Dedifferentiated amniotic fluid mesenchymal stem cell (primary cell): ENCODE measurements at regions not wholly inside any gene's neighbourhood (a gene's known extent, or its start where the extent isn't known, plus 50 kb on each side); places are given as distances from the start of the nearest gene placed in this dataset.
A peak's percentile ranks its signal among the peaks of the same experiment; 100 is the strongest.

Source experiments
- DNase-seq: peaks from one replicate; pipeline ENCODE4 v3.0.0-alpha.2; 2016; ENCODE audit errors: extremely low spot score

DNA sequence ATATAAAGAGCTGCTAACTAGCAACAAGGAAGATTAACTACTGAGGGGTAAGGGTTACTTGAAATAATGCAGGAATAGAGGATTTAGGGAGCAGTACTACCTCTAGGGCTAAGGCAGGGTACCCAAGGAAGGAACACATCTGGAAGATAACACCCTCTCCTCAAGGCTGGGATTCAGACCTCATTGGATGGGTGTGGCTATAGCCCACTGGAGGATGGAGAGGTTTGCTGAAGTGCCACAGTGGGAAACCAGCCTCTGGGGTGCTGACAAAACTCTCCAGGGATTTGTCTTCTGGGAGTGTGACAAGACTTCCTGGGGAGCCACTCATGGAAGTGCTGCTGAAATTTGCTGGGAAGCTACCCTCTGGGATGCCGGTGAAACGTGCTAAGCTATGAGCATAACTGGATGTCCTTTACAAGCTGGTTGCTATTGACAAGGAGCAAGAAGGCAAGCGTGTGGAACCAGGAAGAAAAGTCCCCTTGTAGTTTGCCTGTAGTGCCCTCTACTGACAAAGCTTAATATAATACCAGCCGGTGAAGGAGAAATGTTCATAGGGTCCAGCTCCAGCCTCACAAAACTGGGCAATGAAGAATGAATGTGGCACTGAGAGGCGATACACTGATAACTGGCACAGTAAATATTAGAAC, 122.8 kb upstream of the USP24 start:
- no peak for DNase-seq

DNA sequence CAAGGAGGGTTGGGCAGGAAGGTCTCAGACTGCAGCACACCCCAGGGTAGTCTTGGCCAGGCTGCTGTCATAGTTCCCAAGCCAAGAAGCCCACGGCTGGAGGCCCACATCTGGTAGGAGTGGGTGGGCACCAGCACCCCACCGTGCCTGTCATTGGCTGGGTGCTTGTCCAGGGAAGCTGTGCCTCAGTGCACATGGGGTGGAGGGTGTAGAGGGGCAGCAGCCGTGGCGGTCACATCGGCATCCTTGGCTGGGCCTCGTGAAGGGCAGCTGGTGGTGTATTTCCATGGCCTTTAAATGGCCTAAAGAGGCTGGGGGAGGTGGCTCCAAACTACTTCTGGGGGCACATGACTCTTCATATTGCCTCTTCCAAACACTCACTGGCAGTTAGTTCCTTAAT, 119.6 kb upstream of the USP24 start:
- DNase-seq, result no peak

DNA sequence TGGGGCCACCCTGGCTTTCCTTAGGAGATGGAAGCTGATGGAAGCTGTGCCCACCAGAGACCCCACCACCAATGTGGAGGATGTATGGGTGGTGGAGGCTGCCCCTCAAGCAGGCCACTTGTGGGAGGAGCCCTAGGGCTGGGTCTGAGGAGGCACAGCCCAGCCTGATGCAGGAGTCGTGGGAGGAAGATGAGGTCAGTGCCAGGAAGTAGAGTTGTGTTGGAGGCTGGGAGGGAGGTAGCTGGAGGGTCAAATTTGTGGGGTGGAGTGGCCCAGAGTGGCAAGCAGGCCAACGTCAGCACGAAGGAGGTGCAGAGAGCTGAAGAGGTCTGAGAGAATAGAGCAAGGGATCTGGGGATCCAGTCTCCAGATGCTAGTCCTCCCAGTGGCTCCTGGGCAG, 119.0 kb upstream of the USP24 start:
- DNase-seq, result no peak

DNA sequence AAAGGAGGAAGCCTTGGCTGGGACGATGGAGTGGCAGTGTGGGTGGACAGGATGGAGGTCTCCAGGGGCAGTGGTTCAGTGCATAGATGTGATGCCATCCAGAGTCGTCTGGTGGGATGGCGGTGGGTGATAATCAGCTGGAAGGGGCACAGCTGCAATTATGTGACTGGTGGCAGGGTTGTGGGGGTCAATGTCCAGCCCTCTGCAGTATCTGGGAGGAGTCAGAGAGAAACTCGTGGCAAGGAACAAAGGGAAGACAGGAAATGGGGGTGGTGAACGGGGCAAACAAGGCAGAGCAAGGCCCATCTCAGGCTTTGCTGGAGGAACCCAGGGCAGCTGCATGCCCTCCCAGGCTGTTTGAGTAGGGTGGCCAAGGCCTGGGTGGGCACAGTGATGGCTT, 118.3 kb upstream of the USP24 start:
- no peak for DNase-seq

DNA sequence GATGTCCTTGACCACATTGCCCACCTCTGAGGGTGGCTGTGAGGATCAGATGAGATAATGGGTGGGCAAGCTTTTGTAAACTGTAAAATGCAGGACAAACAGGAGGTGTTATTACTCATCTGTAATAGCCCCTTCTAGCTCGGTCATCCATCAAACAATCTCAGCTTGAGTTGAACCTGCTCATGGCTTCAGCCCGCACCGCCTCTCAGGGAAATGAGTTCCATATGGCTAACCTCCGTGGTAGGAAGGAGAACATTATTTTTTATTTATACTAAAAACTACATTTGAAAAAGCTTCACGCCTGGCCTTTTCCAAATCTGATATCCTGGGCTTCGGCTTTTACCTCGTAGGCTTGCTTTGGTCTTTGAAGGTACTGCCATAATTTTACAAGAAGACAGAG, 116.2 kb upstream of the USP24 start:
- DNase-seq, result no peak

DNA sequence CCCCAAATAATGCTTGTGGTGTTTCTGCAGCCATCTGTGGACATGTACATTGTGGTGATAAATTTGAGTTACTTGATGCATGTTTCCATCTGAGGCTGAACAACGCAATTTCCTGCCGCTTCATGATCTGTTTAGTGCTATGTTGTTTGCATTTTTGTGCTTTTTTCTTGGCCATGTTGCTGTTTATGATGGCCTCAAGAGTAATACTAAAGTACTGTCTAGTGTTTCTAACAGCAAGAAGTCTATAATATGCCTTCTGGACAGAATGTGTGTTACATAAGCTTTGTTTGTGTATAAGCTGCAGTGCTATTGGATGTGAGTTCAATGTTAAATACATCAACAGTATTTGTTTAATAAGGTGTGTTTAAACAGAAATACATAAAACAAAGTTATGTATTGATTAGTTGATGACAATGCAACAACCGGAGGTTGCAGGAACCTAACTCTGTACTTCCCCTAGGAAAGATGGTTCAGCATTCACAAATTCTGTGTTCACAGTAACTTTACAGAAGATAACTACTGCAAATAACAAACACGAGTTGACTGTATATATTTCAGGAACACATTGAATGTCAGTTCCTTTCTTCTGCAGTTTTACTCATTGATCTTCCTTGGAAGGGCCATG, 114.8 kb upstream of the USP24 start:
- DNase-seq, result no peak

DNA sequence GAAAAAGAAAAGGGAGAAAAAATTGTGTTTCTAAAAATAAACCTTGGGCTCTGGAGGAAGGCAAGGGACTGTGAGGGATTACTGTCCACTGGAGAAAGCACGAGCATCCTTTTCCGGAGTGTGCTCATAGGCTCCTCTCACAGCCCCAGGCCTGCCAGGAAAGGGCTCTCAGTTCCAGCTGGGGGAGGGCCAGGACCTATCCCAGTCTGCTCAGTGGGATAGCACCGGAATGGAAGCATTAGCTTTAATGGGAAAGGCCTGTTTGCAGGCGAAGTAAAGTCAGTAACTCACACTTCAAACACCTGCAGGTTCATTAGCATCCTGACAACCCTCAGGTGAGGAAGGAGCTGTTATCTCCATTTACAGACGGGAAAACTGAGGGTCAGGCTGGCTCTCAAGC, 113.9 kb upstream of the USP24 start:
- DNase-seq, result no peak

DNA sequence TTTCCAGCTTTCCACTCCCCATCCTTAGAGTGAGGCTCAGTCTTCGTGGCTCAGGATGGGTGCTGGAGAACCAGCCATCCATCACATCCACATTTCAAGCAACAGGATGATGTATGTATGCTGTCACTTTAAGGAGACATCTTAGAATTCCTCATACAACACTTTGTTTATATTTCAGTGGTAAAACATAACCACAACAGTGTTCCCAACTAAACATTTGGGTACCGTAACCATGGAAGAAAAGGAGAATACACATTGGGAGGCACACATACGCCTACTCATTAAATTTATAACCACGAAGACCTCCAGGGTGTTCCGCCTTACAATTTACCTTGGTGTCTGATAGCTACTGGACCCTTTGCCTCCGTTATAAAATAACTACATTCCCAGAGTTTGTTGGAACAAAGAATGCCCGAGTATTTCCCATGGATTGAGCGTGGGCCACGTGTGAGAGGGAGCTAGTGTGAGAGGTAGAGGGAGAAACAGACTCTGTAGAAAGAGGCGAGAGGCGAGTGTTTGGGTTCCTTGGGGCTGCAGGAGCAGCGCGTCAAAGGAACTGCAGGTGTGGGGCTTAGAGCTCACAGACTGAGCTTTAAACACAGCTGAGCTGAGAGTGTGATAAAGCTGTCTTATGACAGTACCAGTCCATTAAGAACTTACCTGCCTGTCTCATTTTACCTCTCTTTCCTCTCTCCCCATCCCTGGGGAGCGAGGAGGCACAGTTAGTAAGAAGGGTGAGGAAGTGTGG, 111.5 kb upstream of the USP24 start:
- no peak for DNase-seq

DNA sequence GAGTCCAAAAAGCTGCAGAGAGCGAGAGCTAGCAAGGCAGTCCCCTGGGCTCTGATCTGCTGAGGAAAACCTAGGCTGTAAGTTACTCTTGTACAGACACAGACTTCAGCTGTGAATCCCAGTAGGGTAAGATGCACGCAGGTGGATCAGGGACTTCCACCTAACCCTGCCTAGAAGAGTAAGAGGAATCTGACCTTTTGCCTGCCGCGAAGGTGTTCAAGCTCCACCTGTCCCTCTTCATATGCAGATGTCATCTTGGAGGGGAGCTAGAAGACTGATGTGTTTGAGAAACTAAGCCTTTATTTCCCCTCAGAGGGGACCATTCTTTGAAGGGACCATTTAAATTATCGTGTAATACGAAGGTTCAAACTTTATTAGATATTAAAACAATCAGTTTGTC, 108.6 kb upstream of the USP24 start:
- no peak for DNase-seq

DNA sequence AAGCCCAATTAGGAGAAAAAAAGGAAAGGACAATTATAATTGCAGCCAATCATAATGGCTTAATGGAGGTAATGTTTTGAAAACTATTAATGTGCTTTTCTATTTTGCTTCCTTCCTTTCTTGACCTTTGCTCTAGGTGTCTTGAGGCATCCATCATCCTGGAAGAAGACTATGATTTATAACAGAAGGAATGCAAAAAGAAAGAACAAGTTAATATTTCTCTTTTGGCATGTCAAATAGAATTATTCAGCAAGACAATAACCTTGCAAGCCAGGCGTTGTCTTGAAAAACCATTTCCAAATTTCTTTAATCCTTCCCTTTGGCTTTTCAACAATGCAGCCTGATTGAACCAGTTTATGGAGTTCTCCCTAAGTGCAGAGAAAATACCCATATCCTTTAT, 107.7 kb upstream of the USP24 start:
- DNase-seq, result no peak

DNA sequence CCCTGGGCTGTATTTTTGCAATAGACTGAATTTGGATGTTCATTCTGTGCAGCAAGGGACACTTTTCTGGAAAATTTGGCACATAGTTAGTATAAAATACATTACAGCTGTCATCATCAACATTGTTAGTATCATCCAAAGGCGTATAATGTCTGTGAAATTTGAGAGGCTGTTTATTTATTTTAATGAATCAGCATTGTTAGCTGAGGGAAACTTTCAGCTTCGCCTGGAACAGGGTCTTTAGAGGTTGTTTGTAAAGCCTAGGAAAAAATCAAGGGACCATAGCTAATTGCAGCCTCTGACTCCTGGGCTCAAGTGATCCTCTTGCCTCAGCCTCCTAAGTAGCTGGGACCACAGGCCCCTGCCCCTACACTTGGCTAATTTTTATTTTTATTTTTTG, 106.8 kb upstream of the USP24 start:
- DNase-seq, result peak; percentile 65

DNA sequence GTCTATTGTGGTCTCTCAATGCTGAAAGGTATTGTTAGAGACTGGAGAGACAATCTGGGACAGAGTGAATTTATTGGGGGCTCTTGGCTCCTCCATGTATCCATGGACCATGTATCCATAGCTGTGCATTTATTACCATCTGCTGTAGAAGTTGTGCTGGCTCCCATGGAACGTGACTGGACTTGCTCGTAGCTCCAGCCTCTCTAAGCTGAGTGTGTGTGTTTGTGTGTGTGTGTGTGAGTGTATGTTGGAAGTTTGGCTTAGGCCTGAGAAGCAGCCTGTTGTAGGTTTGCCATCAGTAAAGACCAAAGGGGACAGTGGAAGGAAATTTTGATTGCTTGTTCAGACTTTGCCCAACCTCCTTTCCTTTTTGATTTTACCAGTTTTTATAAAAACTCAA, 105.7 kb upstream of the USP24 start:
- no peak for DNase-seq

DNA sequence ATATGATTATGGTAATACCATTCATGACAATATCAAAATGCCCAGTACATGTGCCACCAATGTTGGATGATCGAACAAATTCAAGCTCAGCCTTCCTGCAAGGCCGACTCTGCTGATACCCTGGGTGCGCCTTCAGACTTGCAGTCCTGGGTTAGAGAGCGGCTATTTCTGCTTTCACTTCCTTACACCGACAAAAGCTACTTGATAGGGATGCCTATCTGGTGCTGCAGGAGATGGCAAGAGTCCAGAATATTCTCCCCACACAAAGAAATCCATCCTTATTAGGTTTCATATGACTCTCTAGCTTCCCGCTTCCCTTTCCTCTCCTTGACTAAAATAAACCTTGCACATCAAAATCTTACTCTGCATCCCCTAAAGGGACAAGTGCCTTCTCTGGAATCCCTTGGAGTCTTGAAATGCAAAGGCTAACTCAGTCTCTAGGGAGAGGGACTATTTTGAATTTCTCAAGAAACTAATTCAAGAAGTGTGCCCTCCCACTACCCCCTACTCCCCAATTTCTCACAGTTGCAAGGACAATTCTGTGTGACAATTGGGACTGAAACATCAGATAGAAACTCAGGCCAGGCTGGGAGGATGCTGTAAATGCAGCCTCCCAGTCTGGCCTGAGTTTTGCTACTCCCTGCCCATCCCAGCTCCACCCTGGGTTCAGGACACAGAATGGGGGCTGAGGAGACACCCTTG, 103.1 kb upstream of the USP24 start:
- DNase-seq, result no peak

DNA sequence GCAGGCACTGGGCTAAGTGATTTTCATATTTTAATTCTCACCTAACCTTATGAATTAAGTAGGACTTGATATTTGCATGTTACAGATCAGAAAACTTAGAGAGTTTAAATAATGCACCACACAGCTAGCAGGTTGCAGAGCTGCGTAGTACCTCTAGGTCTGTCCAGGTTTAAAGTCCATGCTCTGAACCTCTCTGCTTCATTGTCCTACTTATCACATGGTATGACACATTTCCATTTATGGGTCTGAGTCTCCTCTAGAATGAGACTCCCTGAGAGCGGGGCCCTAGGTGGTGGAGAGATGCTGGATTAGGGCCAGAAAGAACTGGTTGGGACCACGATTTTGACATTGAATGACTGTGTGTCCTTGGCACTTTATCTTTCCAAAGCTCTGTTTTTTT, 102.5 kb upstream of the USP24 start:
- DNase-seq, result no peak

DNA sequence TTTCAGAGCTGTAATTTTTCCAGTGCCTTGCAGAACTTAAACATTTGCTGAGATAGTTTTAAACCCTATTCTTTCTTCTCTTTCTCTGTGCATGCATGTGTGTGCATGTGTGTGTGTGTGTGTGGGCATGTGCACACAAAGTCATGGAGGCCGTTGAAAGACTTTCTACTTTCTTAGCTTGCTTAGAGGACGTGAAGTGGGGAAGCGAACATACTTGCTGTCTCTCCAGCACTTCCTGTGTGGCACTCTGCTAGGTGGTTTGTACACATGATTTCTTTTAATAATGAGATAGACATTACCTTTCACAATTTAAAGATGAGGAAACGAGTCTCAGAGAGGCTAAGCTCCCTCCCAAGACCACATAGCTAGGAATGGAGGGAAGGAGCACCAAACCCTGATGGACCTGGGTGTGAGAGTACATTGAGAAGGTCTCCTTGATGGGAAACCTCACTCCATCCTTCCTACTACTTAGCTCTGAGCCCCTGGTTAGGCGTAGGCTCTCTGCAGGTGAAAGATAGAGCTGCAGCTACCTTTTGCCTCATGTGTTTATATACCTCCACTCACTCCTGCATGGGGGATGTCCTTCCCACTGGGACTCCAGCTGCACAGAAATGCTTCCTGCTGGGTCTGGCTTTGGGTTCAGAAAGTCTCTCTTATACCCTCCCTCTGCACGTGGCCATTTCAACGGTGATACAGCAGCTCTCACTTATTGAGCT, 101.9 kb upstream of the USP24 start:
- DNase-seq, result no peak

DNA sequence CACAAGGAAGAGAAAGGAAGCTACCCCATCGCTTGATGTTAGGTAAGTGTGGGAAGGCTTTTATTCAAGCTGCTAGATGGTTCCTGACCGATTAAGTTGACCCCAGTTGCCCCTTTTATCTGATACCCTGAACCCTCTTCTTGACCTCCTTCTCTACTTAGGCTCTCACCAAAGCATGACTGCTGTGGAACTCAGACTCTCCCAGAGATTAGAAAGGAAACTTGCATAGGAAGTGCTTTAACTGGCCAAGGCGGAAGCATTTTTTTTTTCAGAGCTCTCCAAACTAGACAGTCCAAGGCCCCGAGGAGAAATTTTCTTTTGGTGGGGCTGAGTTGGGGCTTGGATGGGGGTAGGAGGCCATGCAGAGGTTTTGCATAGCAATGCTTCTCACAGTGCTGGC, 101.3 kb upstream of the USP24 start:
- no peak for DNase-seq

DNA sequence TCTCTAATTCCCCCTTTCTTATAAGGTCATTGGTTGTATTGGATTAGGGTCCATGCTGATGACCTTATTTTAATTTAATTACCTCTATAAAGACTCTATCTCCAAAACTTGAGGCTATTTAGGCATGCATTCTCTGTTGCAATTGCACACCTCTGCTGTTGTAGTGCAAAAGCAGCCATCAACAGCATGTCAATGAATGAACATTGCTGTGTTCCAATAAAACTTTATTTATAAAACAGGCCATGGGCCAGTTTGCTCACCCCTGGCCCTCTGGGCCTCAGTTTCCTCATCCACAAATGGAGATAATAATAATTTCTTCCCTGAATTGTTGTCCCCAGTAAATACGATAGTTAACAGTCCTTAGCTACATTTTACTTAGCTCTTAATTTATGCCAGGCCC, 100.4 kb upstream of the USP24 start:
- DNase-seq, result no peak

DNA sequence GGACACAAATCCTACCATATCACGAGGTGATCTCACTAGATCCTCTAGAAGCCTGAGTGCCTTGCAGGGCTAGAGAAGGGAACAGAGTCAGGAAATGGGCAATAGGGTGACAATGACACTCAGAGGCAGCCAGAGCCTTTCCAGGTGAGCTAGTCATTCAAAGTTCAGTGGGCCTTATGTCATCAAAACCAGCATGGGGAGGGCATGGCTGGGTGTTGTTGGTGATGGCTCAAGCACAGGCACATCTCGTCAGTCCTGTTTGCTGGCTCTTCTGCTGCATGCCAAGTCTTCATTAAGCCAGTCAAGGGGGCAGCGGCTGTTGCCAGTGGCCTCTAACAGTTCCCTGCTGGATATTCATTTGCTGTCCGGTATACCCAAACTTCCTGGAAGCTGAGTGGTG, 99.6 kb upstream of the USP24 start:
- DNase-seq, result no peak

DNA sequence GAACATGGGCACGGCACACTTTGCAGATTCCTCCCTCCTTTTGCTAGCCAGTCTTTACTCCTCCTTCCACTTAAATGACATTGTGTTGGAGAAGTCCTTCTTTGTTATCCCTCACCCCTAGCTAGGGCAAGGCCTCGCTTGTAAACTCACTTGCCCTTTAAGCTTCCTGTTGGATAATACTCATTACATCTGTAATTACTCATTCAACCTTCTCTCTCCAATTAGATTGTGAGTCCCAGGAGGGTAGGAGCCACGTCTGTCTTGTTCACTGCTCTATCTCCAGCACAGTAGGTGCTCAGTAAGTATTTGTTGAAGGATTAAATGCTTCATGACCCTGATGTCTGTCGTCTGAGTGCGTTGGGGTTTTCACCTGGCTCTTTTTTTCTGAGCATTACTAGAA, 98.7 kb upstream of the USP24 start:
- no peak for DNase-seq

DNA sequence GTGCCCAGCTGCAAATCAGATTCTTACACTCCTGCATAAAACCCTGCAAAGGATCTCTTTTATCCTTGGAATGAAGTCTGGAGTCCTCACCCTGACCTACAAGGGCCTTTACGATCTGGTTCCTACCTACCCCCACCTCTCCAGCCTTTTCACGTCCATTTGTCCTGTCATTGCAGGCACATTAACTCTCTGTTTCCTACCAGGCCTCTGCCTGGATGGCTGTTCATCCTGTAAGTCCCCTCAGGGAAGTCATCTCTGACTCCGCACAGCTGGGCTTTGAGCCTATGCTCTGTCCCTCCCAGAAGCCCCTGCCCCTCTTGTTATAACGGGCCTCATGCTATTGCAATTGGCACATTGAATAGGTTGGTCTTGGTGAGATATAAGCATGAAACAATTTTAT, 96.8 kb upstream of the USP24 start:
- no peak for DNase-seq

DNA sequence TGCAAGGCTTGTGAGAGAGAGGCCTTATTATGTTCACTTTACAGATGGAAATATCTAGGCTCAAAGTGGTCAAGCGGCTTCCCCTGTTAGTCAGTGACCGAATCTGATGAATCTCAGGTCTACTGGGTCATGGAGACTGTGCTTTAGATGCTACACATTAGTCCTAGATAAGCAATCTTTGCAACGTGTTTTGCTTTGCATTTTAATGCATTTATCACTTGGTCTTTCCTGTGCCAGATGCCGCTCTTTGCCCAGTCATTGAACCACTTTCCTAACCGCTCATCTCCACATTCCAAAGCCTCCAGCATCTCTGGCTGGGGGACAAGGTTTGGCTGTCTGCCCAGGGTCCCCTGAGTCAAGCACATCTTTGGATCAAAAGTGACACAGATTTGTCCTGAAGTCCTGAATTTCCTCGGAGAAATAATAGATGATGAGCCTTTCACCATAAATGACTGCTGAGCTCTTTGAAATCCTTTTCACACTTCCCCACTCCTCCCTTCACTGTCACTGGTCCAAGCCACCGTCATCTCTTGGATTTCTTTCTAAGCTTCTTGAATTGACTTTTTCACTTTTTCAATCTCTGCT, 96.0 kb upstream of the USP24 start:
- no peak for DNase-seq

DNA sequence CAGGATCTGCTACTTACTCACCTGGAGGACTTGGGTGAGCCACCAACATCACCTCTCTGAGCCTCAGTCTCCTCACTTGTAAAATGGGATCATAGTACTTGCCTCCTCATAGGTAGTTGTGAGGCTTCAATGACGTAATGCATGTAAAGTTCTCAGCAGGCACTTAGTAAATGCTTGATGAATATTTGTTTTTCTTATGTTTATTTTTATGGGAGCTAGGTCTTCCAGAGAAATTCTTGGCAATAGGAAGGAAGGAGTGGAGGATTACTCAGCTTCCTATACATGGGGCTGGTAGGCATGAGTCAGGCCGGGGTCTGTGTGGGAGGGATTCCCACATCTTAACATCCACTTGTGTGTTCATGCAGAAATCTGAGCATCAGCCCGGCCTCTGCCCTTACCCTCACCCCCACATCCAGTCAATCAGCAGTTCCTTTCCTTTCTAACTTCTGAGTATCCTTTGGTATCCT, 95.4 kb upstream of the USP24 start:
- peak; percentile 85 for DNase-seq
